LHCN-M2 (cell line): ENCODE measurements at regions not wholly inside any gene's neighbourhood (a gene's known extent, or its start where the extent isn't known, plus 50 kb on each side); places are given as distances from the start of the nearest gene placed in this dataset.
"Not testable (repeated sequence)": the region's sequence is repeated elsewhere in the genome, so short reads cannot be mapped to it uniquely, and the experiment has no call there.

Experiments
- DNase-seq: peaks from one replicate; pipeline ENCODE4 v3.0.0-alpha.2; 2012; ENCODE audit warnings: low read depth

- DNase-seq: no peak
Measured at GRCh38 chr2:58812771-58813344, 571.7 kb upstream of the FANCL start.

- DNase-seq: no peak
Measured at GRCh38 chr2:58805126-58805525, 564.0 kb upstream of the FANCL start.

GRCh38 chr2:58803192-58803591, 562.1 kb upstream of the FANCL start:
- no peak for DNase-seq

- no peak for DNase-seq
Measured at GRCh38 chr2:58800881-58801280, 559.8 kb upstream of the FANCL start.

- no peak for DNase-seq
Measured at GRCh38 chr2:58798676-58799208, 557.6 kb upstream of the FANCL start.

- no peak for DNase-seq
Measured at GRCh38 chr2:58796239-58796910, 555.2 kb upstream of the FANCL start.

- DNase-seq: no peak
Measured at GRCh38 chr2:58794916-58795315, 553.8 kb upstream of the FANCL start.

- no peak for DNase-seq
Measured at GRCh38 chr2:58794103-58794502, 553.0 kb upstream of the FANCL start.

- DNase-seq: no peak
Measured at GRCh38 chr2:58788402-58788801, 547.3 kb upstream of the FANCL start.

- no peak for DNase-seq
Measured at GRCh38 chr2:58770846-58771245, 529.7 kb upstream of the FANCL start.

GRCh38 chr2:58769864-58770234, 528.7 kb upstream of the FANCL start:
- no peak for DNase-seq

- DNase-seq: no peak
Measured at GRCh38 chr2:58769111-58769863, 528.2 kb upstream of the FANCL start.

- no peak for DNase-seq
Measured at GRCh38 chr2:58768715-58769080, 527.6 kb upstream of the FANCL start.

- DNase-seq: no peak
Measured at GRCh38 chr2:58767828-58768714, 526.9 kb upstream of the FANCL start.

GRCh38 chr2:58764338-58765104, 523.4 kb upstream of the FANCL start:
- DNase-seq: no peak

- DNase-seq: peak; percentile 66
Measured at GRCh38 chr2:58762176-58762781, 521.2 kb upstream of the FANCL start.

- no peak for DNase-seq
Measured at GRCh38 chr2:58757971-58758370, 516.8 kb upstream of the FANCL start.

- DNase-seq: no peak
Measured at GRCh38 chr2:58756336-58756735, 515.2 kb upstream of the FANCL start.

GRCh38 chr2:58752507-58752906, 511.4 kb upstream of the FANCL start:
- not testable (repeated sequence) for DNase-seq

- DNase-seq: not testable (repeated sequence)
Measured at GRCh38 chr2:58751676-58752075, 510.6 kb upstream of the FANCL start.

- DNase-seq: no peak
Measured at GRCh38 chr2:58749041-58749440, 507.9 kb upstream of the FANCL start.
